Fibroblast of peridontal ligament (primary cell): ENCODE measurements at regions not wholly inside any gene's neighbourhood (a gene's known extent, or its start where the extent isn't known, plus 50 kb on each side); places are given as distances from the start of the nearest gene placed in this dataset.
A peak's percentile ranks its signal among the peaks of the same experiment; 100 is the strongest.

Experiments used
- DNase-seq: peaks from one replicate; pipeline ENCODE4 v3.0.0-alpha.2; 2010; ENCODE audit errors: extremely low read depth

- no peak for DNase-seq
Measured at GRCh38 chr2:79355569-79355968, 157.3 kb upstream of the CTNNA2 start.

GRCh38 chr2:79327460-79327859 lies 167.9 kb upstream of the REG3A start:
- no peak for DNase-seq

- no peak for DNase-seq
Measured at GRCh38 chr2:79320871-79321270, 161.3 kb upstream of the REG3A start.

GRCh38 chr2:79294994-79295393 lies 135.4 kb upstream of the REG3A start:
- no peak for DNase-seq

DNA sequence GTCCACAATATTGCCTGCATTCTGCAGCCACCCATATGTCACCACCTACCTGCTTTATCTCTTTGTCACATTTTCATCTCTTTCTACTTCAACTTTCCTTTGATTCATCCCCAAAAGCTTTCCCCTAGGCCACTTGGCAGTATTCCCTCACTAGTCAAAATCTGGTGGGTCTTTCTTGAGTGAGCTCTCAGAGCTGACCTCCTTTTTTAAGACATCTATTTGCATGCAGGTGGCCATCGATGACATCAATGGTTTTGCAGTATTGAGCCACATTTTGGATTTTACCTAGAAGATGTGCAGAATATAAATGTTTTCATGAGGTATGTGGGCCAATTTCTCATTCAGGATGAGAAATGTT lies 133.4 kb upstream of the REG3A start:
- DNase-seq = no peak

- no peak for DNase-seq
Measured at GRCh38 chr2:79292239-79292957, 132.8 kb upstream of the REG3A start.

DNA sequence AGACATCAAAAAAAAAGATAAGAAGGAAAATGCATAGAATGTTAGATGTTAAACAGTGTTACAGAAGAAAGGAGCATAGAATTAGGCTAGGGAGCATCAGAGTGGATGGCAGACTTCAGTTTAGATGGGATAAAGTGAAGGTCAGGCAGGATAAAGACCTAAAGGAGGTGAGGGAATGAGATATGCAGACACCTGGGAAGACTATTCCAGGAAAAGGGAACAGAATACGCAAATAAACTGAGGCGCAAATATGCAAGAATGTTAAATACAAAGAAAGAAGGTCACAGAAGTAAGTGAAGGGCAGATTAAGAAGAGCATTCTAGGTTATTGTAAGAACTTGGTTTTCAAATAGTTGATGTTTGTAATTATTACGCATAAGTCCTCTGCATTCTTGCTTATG lies 116.3 kb upstream of the REG3A start:
- DNase-seq = no peak

DNA sequence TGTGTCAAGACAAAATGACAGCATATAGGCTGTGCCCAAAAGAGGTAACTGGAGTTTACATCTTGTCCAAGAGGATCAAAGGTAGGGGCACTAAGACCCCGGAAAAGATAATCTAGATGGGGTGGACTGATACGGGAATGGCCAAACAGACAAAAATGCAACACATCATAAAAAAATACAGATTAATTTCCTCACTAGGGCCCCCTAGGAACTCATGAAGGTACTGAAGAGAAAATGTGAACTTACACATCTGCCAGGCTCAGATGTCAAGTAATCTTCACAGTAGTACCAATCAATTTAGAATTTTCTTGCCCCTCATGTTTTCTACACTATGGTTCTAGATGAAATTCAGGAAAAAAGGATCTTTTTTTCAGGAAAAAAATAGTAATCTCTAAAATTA lies 115.6 kb upstream of the REG3A start:
- no peak for DNase-seq

DNA sequence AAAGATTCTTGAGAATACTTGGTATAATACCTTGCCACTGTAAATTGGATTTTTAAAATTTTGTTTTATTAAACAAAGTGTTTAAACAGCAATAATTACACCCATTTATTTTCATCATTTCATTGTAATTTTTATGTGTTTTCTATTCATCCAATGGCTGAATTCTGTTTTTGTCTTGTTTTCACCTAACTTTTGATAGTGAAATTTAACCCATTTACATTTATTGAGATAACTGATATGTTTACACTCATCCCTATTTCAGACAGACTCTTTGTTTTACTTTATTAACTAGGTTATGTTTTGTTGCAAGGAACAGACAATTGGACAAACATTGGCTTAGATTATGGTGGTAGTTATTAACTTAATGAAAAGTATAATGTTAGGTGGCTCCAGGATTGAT lies 113.1 kb upstream of the REG3A start:
- DNase-seq = no peak

DNA sequence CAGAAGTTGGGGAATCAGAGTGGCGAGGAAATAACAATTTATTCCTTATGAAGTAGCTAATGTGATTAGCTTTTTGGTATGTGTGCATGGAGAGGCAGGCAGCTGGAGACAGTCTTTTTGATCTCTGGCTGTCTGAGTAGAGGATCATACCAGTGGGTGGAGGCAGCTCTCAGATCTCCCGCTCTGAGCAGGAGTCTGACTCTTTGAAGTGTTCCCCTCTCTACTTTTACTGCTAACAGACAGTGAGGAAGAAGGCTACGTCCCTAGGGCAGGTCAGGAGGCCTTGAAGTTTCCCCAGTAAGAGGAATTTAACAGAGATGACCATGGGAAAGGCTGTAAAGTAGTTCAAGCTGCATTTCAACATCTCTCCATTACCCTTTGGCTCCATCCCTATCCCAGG lies 111.9 kb upstream of the REG3A start:
- DNase-seq = no peak

GRCh38 chr2:79260848-79261247 lies 101.3 kb upstream of the REG3A start:
- no peak for DNase-seq

DNA sequence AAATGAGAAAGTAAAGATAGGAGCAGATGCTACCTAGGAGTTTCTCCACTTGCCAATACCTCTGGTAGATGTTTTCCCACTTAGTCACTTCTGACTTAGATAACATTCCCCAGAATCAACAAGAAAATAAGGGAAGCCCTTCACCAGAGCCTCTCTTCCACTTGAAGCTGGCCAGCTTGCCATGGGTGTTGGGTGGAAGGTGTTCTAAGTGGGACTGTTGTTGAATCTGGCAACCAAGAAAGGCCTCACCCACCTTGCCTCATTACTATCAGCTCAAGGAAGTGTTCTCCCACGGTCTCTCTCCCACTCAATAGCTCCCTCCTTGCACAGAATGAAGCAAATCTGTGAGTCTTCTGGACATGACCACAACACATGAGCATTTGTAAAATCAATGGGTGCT lies 100.4 kb upstream of the REG3A start:
- no peak for DNase-seq

DNA sequence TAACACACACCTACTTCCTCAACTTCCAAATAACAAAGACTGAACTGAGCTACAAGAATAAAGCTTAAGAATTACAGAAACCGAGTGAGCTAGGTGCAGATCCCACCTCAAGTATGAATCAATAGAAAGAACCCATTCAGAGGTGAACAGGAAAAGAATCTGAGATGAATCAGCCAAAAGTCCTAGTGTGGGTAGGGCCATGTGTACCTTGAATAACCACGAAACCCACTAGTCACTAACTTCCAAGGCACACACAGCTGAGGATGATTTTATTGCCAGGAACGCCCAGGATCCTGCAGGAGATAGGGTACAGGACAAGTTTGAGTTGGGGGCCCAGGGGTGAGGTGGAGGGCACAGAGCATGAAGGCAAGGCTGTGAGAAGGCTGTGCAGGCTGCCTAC lies 99.7 kb upstream of the REG3A start:
- DNase-seq = no peak

DNA sequence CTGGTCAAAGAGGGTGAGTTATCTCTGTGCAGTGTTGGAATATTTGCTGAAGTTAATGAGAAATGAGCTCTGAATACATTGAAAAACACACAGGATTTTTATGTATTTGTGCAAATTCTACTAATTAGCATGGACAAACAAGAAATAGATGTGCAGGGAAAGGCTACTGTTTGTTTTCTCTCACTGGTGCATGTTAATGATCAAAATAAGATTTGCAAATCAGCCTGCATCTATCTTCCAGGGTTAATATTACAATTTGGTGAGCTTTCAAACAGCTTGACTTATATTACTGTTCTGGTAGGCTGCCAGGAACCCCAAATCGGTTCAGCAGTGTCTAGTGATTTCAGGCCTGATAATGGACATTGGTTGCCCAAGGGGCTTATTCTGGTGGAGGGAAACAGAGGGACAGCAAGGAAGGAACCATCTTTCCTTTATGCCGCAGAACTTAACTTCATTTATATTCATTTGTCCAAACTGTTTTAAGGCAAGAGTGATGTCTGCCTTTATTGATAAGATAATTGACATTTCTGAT lies 93.8 kb upstream of the REG3A start:
- no peak for DNase-seq

DNA sequence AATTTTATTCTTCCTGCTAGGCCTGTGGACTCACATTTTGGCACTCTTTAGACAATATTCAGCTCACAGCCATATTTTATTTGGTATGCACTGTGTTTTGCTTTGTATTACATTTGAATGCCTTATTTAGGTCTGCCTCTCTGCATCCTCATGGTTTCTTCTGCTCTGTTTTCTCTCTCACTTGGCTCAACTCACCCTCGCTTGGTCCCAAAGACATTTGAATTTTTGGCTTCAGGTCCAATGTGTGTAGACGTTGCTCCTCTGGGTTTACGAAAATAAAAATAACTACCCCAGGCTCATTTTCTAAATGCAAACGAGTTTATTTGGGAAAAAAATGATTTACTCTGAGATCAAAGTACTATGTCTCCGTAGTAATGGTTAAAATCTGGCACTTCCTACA lies 91.1 kb upstream of the REG3A start:
- DNase-seq = no peak

DNA sequence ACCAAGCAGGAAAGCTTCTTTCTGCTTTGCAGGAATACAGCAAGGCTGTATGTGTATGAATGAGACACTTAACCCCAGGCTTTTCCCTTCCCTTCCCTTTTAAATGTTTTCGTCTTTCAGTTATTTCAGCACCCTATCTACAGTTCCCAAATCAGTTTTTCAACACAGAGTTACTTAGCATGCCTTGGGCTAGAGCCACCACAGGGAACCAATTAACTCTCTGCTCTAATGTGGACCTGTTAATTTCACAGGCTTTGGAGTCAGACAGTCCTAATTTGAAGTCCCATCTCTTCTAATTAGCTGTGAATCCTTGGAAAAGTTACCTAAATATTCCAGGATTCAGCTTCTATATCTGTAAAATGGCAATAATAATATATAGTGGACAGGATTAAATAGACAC lies 89.2 kb upstream of the REG3A start:
- no peak for DNase-seq

DNA sequence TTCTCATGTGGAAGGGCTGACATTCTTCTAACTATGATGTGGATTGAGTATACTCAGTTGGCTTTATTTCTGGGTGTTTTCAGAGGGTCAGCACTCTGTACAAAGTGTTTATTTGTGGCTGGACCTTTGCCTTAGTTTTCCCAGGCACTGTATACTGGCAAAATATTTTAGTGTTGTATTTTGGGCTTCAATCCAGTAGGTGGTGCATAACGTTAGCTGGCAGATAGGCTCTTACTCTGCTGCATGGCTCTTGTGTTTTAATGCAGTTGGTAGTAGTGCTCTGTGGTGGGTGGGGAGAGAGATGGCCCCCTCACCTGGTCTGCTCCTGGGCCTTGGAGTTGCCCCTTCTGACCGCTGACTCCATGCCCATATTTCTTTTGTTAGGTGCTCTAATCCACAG lies 75.6 kb upstream of the REG3A start:
- DNase-seq = no peak

DNA sequence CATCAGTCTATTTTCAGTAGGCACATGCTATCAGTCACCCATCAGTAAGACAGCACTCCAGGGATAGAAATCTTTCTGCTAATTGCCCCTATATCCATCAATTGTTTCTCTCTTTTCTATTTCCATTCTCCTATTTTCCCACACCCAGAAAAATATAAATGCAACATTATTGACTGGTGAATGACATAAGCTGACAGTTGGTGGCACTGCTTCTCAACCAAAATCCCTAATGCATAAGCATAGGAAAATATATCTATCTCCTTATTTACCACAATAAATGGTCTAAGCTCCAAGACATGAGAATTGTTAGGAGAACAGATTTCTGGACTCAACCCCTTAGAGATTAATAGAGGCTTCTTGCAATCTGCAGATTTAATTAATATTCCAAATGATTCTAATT lies 64.0 kb upstream of the REG3A start:
- no peak for DNase-seq

DNA sequence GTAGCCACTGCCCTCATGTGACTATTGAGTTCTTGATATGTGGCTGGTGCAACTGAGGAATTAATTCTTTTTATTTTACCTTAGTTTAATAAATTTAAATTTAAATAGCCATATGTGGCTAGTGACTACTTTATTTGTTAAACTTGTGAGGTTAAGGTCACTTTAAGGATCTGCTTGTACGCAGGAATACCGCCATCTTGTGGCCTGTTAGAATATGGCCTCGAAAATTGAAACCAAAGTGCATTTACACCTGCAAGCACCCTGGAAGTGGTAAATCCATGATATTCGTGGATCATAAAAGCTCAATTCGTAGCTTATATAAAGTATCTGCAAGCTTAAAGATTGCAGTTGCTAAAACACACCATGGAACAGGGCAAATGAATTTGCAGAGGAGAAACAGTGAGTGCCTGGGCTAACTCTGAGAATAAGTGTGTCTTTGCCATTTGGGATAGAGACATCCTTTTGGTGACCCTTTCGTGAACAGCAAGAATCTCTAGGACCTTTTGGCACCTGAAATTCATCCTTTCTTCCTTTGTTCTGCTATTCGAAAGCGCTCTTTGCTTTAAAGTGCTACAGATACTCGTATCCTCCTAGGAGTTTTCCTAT lies 59.9 kb upstream of the REG3A start:
- DNase-seq = peak; percentile 13

DNA sequence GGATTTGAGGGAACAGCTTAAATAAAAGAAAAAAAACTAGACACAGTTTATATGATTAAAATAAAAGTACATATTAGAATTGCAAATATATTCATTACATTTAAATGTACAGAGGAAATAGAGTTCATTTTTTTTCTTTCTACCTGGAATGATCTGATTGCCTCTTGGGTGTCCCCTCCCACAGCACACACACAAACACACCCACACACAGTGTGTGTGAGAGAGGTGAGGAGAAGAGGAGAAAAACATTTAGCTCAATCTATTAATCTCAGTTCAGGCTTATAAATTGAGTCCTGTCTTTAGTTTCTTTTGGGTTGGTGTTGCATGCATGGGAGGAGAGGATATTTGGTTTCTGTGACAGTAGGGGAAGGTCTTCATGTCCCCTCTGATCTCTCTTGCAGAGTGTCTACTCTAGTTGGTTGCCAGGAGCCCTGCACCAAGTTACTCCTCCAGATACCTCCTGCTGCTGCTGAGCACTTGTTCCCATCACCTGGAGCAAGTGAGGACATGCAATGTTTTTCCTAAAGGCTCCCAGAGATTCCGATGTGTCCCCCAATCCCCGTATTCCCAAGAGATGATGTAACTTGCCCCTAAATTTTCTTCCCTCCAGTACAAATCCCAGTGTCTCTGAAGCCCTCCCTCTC lies 50.8 kb upstream of the REG3A start:
- no peak for DNase-seq
